Nephron progenitor cell (in vitro differentiated cells): ENCODE measurements at regions not wholly inside any gene's neighbourhood (a gene's known extent, or its start where the extent isn't known, plus 50 kb on each side); places are given as distances from the start of the nearest gene placed in this dataset.
"Not testable (repeated sequence)": the region's sequence is repeated elsewhere in the genome, so short reads cannot be mapped to it uniquely, and the experiment has no call there.

ENCODE experiments used
- DNase-seq: peaks from one replicate; pipeline ENCODE4 v3.0.0; 2021
- H3K27ac Mint-ChIP-seq: 2 replicates; pipeline ENCODE4 v1.8.0; 2021; ENCODE audit warnings: mild to moderate bottlenecking, moderate library complexity, mixed read lengths
- H3K27me3 Mint-ChIP-seq: 2 replicates; pipeline ENCODE4 v1.8.0; 2021; ENCODE audit warnings: mild to moderate bottlenecking, low read depth, mixed read lengths; ENCODE audit not compliant: poor library complexity
- H3K36me3 Mint-ChIP-seq: 2 replicates; pipeline ENCODE4 v1.8.0; 2021; ENCODE audit warnings: low read depth, mixed read lengths
- H3K4me1 Mint-ChIP-seq: 2 replicates; pipeline ENCODE4 v1.8.0; 2021; ENCODE audit warnings: mixed read lengths
- H3K4me3 Mint-ChIP-seq: 2 replicates; pipeline ENCODE4 v1.8.0; 2021; ENCODE audit warnings: mild to moderate bottlenecking, moderate library complexity, mixed read lengths
- H3K9me3 Mint-ChIP-seq: 2 replicates; pipeline ENCODE4 v1.8.0; 2021; ENCODE audit warnings: mild to moderate bottlenecking, moderate library complexity, mixed read lengths
- CTCF ChIP-seq: fragments of 200-600 bp; sonication (generic); IDR thresholded peaks from 2 replicates; pipeline ENCODE4 v1.5.0; 2021; ENCODE audit warnings: antibody characterized with exemption

- Mint-ChIP-seq H3K4me1 (no peaks in the 10 kb centered on the region), H3K27ac (no peak overlapping the region), H3K36me3 (no peaks in the 10 kb centered on the region), H3K4me3 (no peak overlapping the region), H3K27me3 (no peaks in the 10 kb centered on the region), H3K9me3 (no peaks in the 10 kb centered on the region)
- no peak for TF ChIP-seq CTCF
- no peak for DNase-seq
Measured at GRCh38 chr2:184041777-184042176, 556.6 kb upstream of the ZNF804A start.

- Mint-ChIP-seq H3K27ac (no peak overlapping the region), H3K4me3 (no peak overlapping the region), H3K36me3 (no peaks in the 10 kb centered on the region), H3K27me3 (no peaks in the 10 kb centered on the region), H3K4me1 (no peaks in the 10 kb centered on the region), H3K9me3 (no peaks in the 10 kb centered on the region)
- TF ChIP-seq CTCF = no peak
- no peak for DNase-seq
Measured at GRCh38 chr2:184047536-184047935, 550.8 kb upstream of the ZNF804A start.

GRCh38 chr2:184049566-184049965 is 548.8 kb upstream of the ZNF804A start:
- no peak for TF ChIP-seq CTCF
- Mint-ChIP-seq H3K27me3 (no peaks in the 10 kb centered on the region), H3K27ac (no peak overlapping the region), H3K36me3 (no peaks in the 10 kb centered on the region), H3K9me3 (no peaks in the 10 kb centered on the region), H3K4me3 (no peak overlapping the region), H3K4me1 (no peaks in the 10 kb centered on the region)
- no peak for DNase-seq

- Mint-ChIP-seq H3K4me3 (no peak overlapping the region), H3K27ac (no peak overlapping the region)
Measured at GRCh38 chr2:184053326-184053725, 545.0 kb upstream of the ZNF804A start.

GRCh38 chr2:184054419-184054818 is 543.9 kb upstream of the ZNF804A start:
- not testable (repeated sequence) for H3K4me1 Mint-ChIP-seq, H3K9me3 Mint-ChIP-seq, H3K4me3 Mint-ChIP-seq, DNase-seq, H3K36me3 Mint-ChIP-seq, H3K27ac Mint-ChIP-seq, H3K27me3 Mint-ChIP-seq

More at GRCh38 chr2:184053326-184053725, 545.0 kb upstream of the ZNF804A start:
- no peaks in the 10 kb centered on the region for H3K9me3 Mint-ChIP-seq
- H3K27me3 Mint-ChIP-seq = no peaks in the 10 kb centered on the region
- no peak for TF ChIP-seq CTCF
- DNase-seq = no peak
- no peaks in the 10 kb centered on the region for H3K36me3 Mint-ChIP-seq
- H3K4me1 Mint-ChIP-seq = no peaks in the 10 kb centered on the region

- no peak overlapping the region for H3K27ac Mint-ChIP-seq
- TF ChIP-seq CTCF = no peak
- no peak overlapping the region for H3K4me3 Mint-ChIP-seq
- H3K36me3 Mint-ChIP-seq = no peaks in the 10 kb centered on the region
- no peaks in the 10 kb centered on the region for H3K4me1 Mint-ChIP-seq
- no peaks in the 10 kb centered on the region for H3K27me3 Mint-ChIP-seq
- no peak for DNase-seq
- H3K9me3 Mint-ChIP-seq = no peaks in the 10 kb centered on the region
Measured at GRCh38 chr2:184057910-184058309, 540.4 kb upstream of the ZNF804A start.

GRCh38 chr2:184060268-184060667 is 538.1 kb upstream of the ZNF804A start:
- not testable (repeated sequence) for H3K4me3 Mint-ChIP-seq, H3K27ac Mint-ChIP-seq, H3K4me1 Mint-ChIP-seq, H3K36me3 Mint-ChIP-seq, H3K27me3 Mint-ChIP-seq, H3K9me3 Mint-ChIP-seq, DNase-seq
